ENCODE measurements at regions not wholly inside any gene's neighbourhood (a gene's known extent, or its start where the extent isn't known, plus 50 kb on each side); places are given as distances from the start of the nearest gene placed in this dataset.

- Histone ChIP-seq H3K9me3 (ENCODE audit: control insufficient read depth, low read length) (peaks cover 7% of the 10 kb centered on the region), H3K36me3 (ENCODE audit: control insufficient read depth in 1 of 2, insufficient read depth in 2 of 2, low read depth in 1 of 2, low read length in 2 of 2) (no peaks in the 10 kb centered on the region), H3K79me1 (replicated peaks; ENCODE audit: low read length, poor library complexity, severe bottlenecking) (no peaks in the 10 kb centered on the region), H4K8ac (ENCODE audit: low read length) (no peak overlapping the region), H2BK5ac (ENCODE audit: low read depth, low read length, poor library complexity, severe bottlenecking) (no peak overlapping the region), H3K4me2 (ENCODE audit: low read length, poor library complexity, severe bottlenecking) (no peak overlapping the region), H3K4ac (ENCODE audit: low read depth in 1 of 2, low read length in 2 of 2) (no peak overlapping the region), H2BK15ac (ENCODE audit: low read depth, poor library complexity, severe bottlenecking) (no peak overlapping the region), H3K4me3 (ENCODE audit: insufficient read depth in 1 of 2, low read depth in 1 of 2, low read length in 2 of 2) (no peak overlapping the region), H4K91ac (ENCODE audit: low read length) (no peak overlapping the region), H3K23ac (ENCODE audit: low read length in 2 of 2) (no peak overlapping the region), H3K18ac (ENCODE audit: low read depth in 1 of 2, low read length in 2 of 2) (no peak overlapping the region), H2AK5ac (ENCODE audit: low read length, severe bottlenecking) (no peak overlapping the region), H3K27ac (ENCODE audit: low read length, poor library complexity, severe bottlenecking) (no peak overlapping the region), H3K14ac (ENCODE audit: low read length in 2 of 2) (no peak overlapping the region), H3K27me3 (ENCODE audit: control insufficient read depth in 1 of 2, insufficient read depth in 1 of 2, low read length in 2 of 2) (no peaks in the 10 kb centered on the region), H3K9ac (ENCODE audit: low read length) (no peak overlapping the region), H2AFZ (ENCODE audit: low read depth, low read length) (no peak overlapping the region), H2BK120ac (ENCODE audit: low read depth, low read length) (no peak overlapping the region), H2BK12ac (ENCODE audit: low read length in 2 of 2) (no peak overlapping the region), H3K4me1 (ENCODE audit: control insufficient read depth, insufficient read depth, low read depth, low read length) (no peaks in the 10 kb centered on the region)
- no peak for DNase-seq
Observed at GRCh38 chr17:14902803-14903202, 362.3 kb downstream of the PMP22 start.

GRCh38 chr17:14902297-14902696 lies 362.8 kb downstream of the PMP22 start:
- Histone ChIP-seq H3K9ac (ENCODE audit: low read length) (no peak overlapping the region), H3K79me1 (replicated peaks; ENCODE audit: low read length, poor library complexity, severe bottlenecking) (no peaks in the 10 kb centered on the region), H2BK5ac (ENCODE audit: low read depth, low read length, poor library complexity, severe bottlenecking) (no peak overlapping the region), H3K4me2 (ENCODE audit: low read length, poor library complexity, severe bottlenecking) (no peak overlapping the region), H3K23ac (ENCODE audit: low read length in 2 of 2) (no peak overlapping the region), H2AFZ (ENCODE audit: low read depth, low read length) (no peak overlapping the region), H3K4me1 (ENCODE audit: control insufficient read depth, insufficient read depth, low read depth, low read length) (no peaks in the 10 kb centered on the region), H3K4me3 (ENCODE audit: insufficient read depth in 1 of 2, low read depth in 1 of 2, low read length in 2 of 2) (no peak overlapping the region), H3K18ac (ENCODE audit: low read depth in 1 of 2, low read length in 2 of 2) (peak overlapping the region in 1 of 2 experiments; percentile 11), H2BK120ac (ENCODE audit: low read depth, low read length) (no peak overlapping the region), H2BK12ac (ENCODE audit: low read length in 2 of 2) (no peak overlapping the region), H4K91ac (ENCODE audit: low read length) (no peak overlapping the region), H3K4ac (ENCODE audit: low read depth in 1 of 2, low read length in 2 of 2) (no peak overlapping the region), H3K27me3 (ENCODE audit: control insufficient read depth in 1 of 2, insufficient read depth in 1 of 2, low read length in 2 of 2) (no peaks in the 10 kb centered on the region), H3K27ac (ENCODE audit: low read length, poor library complexity, severe bottlenecking) (no peak overlapping the region), H3K14ac (ENCODE audit: low read length in 2 of 2) (no peak overlapping the region), H2AK5ac (ENCODE audit: low read length, severe bottlenecking) (no peak overlapping the region), H3K9me3 (ENCODE audit: control insufficient read depth, low read length) (peaks cover 10% of the 10 kb centered on the region), H4K8ac (ENCODE audit: low read length) (no peak overlapping the region), H2BK15ac (ENCODE audit: low read depth, poor library complexity, severe bottlenecking) (no peak overlapping the region), H3K36me3 (ENCODE audit: control insufficient read depth in 1 of 2, insufficient read depth in 2 of 2, low read depth in 1 of 2, low read length in 2 of 2) (no peaks in the 10 kb centered on the region)
- no peak for DNase-seq
- 94% methylated on average over 3 of the region's 3 CpGs for WGBS

GRCh38 chr17:14901376-14901775 lies 363.8 kb downstream of the PMP22 start:
- H2BK120ac ChIP-seq (ENCODE audit: low read depth, low read length) = no peak overlapping the region
- H3K9me3 ChIP-seq (ENCODE audit: control insufficient read depth, low read length) = peaks cover 10% of the 10 kb centered on the region
- H2AK5ac ChIP-seq (ENCODE audit: low read length, severe bottlenecking) = no peak overlapping the region
- no peak overlapping the region for H4K91ac ChIP-seq (ENCODE audit: low read length)
- H2AFZ ChIP-seq (ENCODE audit: low read depth, low read length) = no peak overlapping the region
- 100% methylated on average over 2 of the region's 2 CpGs for WGBS
- H3K27me3 ChIP-seq (ENCODE audit: control insufficient read depth in 1 of 2, insufficient read depth in 1 of 2, low read length in 2 of 2) = no peaks in the 10 kb centered on the region
- H2BK5ac ChIP-seq (ENCODE audit: low read depth, low read length, poor library complexity, severe bottlenecking) = no peak overlapping the region
- no peak for DNase-seq
- H2BK15ac ChIP-seq (ENCODE audit: low read depth, poor library complexity, severe bottlenecking) = no peak overlapping the region
- no peak overlapping the region for H3K14ac ChIP-seq (ENCODE audit: low read length in 2 of 2)
- no peak overlapping the region for H3K27ac ChIP-seq (ENCODE audit: low read length, poor library complexity, severe bottlenecking)
- no peak overlapping the region for H3K4me2 ChIP-seq (ENCODE audit: low read length, poor library complexity, severe bottlenecking)
- H3K36me3 ChIP-seq (ENCODE audit: control insufficient read depth in 1 of 2, insufficient read depth in 2 of 2, low read depth in 1 of 2, low read length in 2 of 2) = no peaks in the 10 kb centered on the region
- no peak overlapping the region for H3K18ac ChIP-seq (ENCODE audit: low read depth in 1 of 2, low read length in 2 of 2)
- no peaks in the 10 kb centered on the region for H3K4me1 ChIP-seq (ENCODE audit: control insufficient read depth, insufficient read depth, low read depth, low read length)
- H3K4me3 ChIP-seq (ENCODE audit: insufficient read depth in 1 of 2, low read depth in 1 of 2, low read length in 2 of 2) = no peak overlapping the region
- H3K23ac ChIP-seq (ENCODE audit: low read length in 2 of 2) = no peak overlapping the region
- no peaks in the 10 kb centered on the region for H3K79me1 ChIP-seq (replicated peaks; ENCODE audit: low read length, poor library complexity, severe bottlenecking)
- no peak overlapping the region for H3K9ac ChIP-seq (ENCODE audit: low read length)
- no peak overlapping the region for H3K4ac ChIP-seq (ENCODE audit: low read depth in 1 of 2, low read length in 2 of 2)
- no peak overlapping the region for H2BK12ac ChIP-seq (ENCODE audit: low read length in 2 of 2)
- no peak overlapping the region for H4K8ac ChIP-seq (ENCODE audit: low read length)

GRCh38 chr17:14886200-14886739 lies 378.9 kb downstream of the PMP22 start:
- H3K27ac ChIP-seq (ENCODE audit: low read length, poor library complexity, severe bottlenecking) = no peak overlapping the region
- no peak overlapping the region for H2AFZ ChIP-seq (ENCODE audit: low read depth, low read length)
- no peak overlapping the region for H3K4ac ChIP-seq (ENCODE audit: low read depth in 1 of 2, low read length in 2 of 2)
- no peaks in the 10 kb centered on the region for H3K79me1 ChIP-seq (replicated peaks; ENCODE audit: low read length, poor library complexity, severe bottlenecking)
- H3K9me3 ChIP-seq (ENCODE audit: control insufficient read depth, low read length) = peaks cover 58% of the 10 kb centered on the region
- H4K91ac ChIP-seq (ENCODE audit: low read length) = no peak overlapping the region
- WGBS = 98% methylated on average over 2 of the region's 2 CpGs
- H3K4me1 ChIP-seq (ENCODE audit: control insufficient read depth, insufficient read depth, low read depth, low read length) = no peaks in the 10 kb centered on the region
- no peak overlapping the region for H2BK120ac ChIP-seq (ENCODE audit: low read depth, low read length)
- no peak overlapping the region for H2BK15ac ChIP-seq (ENCODE audit: low read depth, poor library complexity, severe bottlenecking)
- no peak overlapping the region for H3K4me2 ChIP-seq (ENCODE audit: low read length, poor library complexity, severe bottlenecking)
- H3K14ac ChIP-seq (ENCODE audit: low read length in 2 of 2) = no peak overlapping the region
- no peaks in the 10 kb centered on the region for H3K27me3 ChIP-seq (ENCODE audit: control insufficient read depth in 1 of 2, insufficient read depth in 1 of 2, low read length in 2 of 2)
- no peak overlapping the region for H3K9ac ChIP-seq (ENCODE audit: low read length)
- no peak overlapping the region for H3K18ac ChIP-seq (ENCODE audit: low read depth in 1 of 2, low read length in 2 of 2)
- no peak overlapping the region for H3K4me3 ChIP-seq (ENCODE audit: insufficient read depth in 1 of 2, low read depth in 1 of 2, low read length in 2 of 2)
- no peak overlapping the region for H4K8ac ChIP-seq (ENCODE audit: low read length)
- no peak overlapping the region for H2AK5ac ChIP-seq (ENCODE audit: low read length, severe bottlenecking)
- no peak for DNase-seq
- H3K36me3 ChIP-seq (ENCODE audit: control insufficient read depth in 1 of 2, insufficient read depth in 2 of 2, low read depth in 1 of 2, low read length in 2 of 2) = no peaks in the 10 kb centered on the region
- no peak overlapping the region for H3K23ac ChIP-seq (ENCODE audit: low read length in 2 of 2)
- H2BK5ac ChIP-seq (ENCODE audit: low read depth, low read length, poor library complexity, severe bottlenecking) = no peak overlapping the region
- no peak overlapping the region for H2BK12ac ChIP-seq (ENCODE audit: low read length in 2 of 2)
